ENCODE measurements at regions not wholly inside any gene's neighbourhood (a gene's known extent, or its start where the extent isn't known, plus 50 kb on each side); places are given as distances from the start of the nearest gene placed in this dataset.

DNA sequence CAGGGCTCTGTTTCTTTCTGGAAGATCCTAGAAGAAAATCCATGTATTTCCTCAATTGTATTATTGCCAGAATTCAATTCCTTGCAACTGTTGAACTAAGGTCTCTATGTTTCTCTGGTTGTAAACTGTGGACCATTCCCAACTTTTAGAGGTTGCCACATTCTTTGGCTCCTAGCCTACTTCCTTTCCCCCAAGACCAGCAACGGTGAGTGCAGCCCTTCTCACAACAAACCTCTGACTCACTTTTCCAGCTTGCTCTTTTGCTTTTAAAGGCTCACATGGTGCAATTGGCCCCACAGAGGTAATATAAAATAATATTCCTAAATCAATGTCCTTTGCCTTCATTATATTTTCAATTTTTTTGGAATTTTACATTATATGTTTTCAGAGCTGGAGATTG, 371.3 kb downstream of the SLITRK5 start:
- DNase-seq: no peak
- TF ChIP-seq GATA1 (IDR thresholded peaks at IDR 0.05; ENCODE audit: low read depth, low read length) (no peak), POLR2A (IDR thresholded peaks at IDR 0.05; ENCODE audit: low read length) (no peak)

DNA sequence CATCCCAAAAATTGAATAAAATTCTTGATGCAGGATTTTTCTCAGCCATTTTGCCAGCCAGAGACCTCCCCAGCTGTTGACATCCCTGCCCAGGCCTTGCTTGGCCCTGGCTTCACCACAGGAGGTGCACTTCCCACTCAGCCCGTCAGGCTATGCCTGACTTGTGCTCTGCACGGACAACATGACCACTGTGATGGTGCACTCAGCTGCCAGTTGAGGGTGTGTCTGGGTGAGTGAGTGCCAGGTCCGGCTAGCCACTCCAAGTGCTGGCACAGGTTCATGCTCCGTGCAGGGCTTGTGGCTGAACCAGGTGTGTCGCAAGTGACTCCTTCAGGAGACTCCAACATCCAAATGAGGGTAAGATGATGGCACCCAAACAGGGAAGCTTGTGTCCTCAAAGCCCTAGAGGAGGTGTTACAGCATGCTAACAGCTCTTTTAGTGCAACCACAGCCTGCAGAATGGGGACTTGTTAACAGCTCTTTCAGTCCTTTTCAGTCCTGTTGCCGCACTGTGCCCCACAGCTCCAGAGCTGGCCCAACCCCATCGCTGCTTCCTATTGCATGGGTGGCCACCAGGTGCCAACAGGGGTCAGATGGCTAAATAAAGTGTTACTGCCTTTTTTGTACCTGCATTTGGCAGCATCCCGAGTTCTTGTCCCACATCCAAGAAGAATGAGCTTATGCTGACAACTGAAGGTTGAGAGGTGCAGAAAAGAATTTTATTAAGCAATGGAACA, 380.7 kb downstream of the SLITRK5 start:
- DNase-seq: no peak
- TF ChIP-seq POLR2A (IDR thresholded peaks at IDR 0.05; ENCODE audit: low read length) (no peak), GATA1 (IDR thresholded peaks at IDR 0.05; ENCODE audit: low read depth, low read length) (no peak)

DNA sequence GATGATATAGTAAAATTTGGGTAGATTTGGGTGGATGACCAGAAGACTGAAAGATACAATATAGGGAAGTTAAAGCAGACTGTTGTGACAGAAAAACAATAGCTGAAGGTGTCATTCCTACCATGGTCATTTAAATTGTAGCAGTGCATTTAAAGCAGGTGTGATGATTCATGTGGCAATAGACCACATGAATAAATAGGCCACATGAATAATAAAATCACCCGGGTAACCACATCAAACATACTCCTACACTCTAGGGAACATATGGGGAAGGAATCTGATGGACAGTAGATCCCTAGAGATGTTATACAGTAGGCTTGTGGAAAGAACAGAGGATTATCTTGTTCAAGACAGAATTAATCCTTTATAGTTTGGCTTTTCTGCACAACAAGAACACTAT, 392.6 kb downstream of the SLITRK5 start:
- TF ChIP-seq GATA1 (IDR thresholded peaks at IDR 0.05; ENCODE audit: low read depth, low read length) (no peak), POLR2A (IDR thresholded peaks at IDR 0.05; ENCODE audit: low read length) (no peak)
- no peak for DNase-seq

DNA sequence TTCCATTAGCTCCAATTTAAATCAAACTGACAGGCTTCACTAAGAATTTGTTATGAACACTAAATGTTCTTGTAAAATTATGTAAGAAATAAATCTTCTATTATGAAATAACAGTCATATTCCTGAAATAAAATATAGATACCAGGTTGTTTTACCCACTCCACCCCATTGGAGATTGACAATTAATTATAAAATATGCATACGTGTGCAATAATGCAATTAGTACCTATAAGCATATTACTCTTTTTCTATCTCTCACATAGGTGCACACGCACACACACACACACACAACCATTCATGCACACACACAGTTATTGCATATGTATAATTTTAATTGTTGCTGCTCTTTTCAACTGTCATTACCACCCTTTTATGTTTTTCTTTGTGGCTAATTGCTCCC, 395.7 kb downstream of the SLITRK5 start:
- DNase-seq: no peak
- TF ChIP-seq POLR2A (IDR thresholded peaks at IDR 0.05; ENCODE audit: low read length) (no peak), GATA1 (IDR thresholded peaks at IDR 0.05; ENCODE audit: low read depth, low read length) (no peak)

DNA sequence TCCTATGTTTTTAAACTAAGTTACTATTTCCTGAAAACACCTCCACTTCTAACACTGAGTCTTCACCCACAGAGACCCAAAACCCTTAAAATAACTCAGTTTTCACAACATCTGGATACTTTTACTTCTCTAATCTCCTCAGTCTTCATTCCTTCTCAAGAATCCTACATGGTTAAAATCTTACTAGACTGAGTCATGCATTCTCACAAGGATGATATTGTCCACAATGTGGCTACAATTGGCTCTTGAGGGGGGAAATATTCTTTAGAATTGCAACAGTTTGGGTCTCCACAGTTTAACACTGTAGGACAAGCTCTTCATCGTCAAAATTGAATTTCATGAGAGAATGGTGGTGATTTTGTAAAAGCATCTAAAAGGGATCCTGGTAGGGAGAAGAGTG, 397.1 kb downstream of the SLITRK5 start:
- TF ChIP-seq GATA1 (IDR thresholded peaks at IDR 0.05; ENCODE audit: low read depth, low read length) (no peak), POLR2A (IDR thresholded peaks at IDR 0.05; ENCODE audit: low read length) (no peak)
- no peak for DNase-seq

- peak; percentile 4 to 16 for DNase-seq
- TF ChIP-seq GATA1 (IDR thresholded peaks at IDR 0.05; ENCODE audit: low read depth, low read length) (no peak), POLR2A (IDR thresholded peaks at IDR 0.05; ENCODE audit: low read length) (no peak)
Observed at GRCh38 chr13:88068975-88069374, 397.8 kb downstream of the SLITRK5 start.

DNA sequence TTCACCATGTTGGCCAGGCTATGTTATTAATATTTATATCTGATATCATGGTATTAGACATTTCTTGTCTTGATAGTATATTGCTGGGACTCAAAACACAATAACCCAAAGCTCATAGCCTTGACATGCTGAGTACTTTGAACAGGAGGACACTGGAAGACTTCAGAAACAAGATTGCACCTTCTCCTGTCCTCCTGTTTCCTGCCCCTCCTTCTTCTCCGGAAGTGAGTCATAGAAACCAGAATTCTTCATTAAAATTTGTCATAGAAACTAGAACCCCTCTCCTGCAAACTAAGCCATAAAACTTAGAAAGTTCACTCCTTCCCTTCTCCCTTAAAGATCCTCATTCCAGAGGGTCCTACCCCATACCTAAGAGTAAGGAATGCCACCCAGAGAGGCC, 400.2 kb downstream of the SLITRK5 start:
- TF ChIP-seq POLR2A (IDR thresholded peaks at IDR 0.05; ENCODE audit: low read length) (no peak), GATA1 (IDR thresholded peaks at IDR 0.05; ENCODE audit: low read depth, low read length) (no peak)
- DNase-seq: no peak

- no peak for DNase-seq
- TF ChIP-seq GATA1 (IDR thresholded peaks at IDR 0.05; ENCODE audit: low read depth, low read length) (no peak), POLR2A (IDR thresholded peaks at IDR 0.05; ENCODE audit: low read length) (no peak)
Observed at GRCh38 chr13:88074794-88075510, 403.8 kb downstream of the SLITRK5 start.

GRCh38 chr13:88085036-88085435, 413.9 kb downstream of the SLITRK5 start:
- no peak for DNase-seq
- TF ChIP-seq POLR2A (IDR thresholded peaks at IDR 0.05; ENCODE audit: low read length) (no peak), GATA1 (IDR thresholded peaks at IDR 0.05; ENCODE audit: low read depth, low read length) (no peak)

DNA sequence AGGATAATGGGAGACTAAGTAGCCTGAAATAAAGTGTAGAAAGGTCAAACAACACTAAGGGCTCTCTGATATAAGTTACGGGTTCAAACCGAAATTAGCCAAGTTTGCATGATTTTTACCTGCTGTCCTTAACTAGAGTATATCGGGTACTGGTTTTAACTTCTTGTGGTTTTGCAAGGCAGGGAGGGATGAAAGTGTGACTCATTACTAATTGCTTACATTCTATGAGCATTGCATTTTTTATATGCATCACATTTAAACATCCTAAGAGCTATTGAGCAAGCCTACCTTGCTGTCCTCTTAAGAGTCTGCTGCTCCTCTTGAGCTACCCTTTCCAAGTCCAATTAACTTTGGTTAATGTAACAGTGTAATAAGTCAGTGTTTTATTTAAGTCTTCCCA, 415.4 kb downstream of the SLITRK5 start:
- TF ChIP-seq GATA1 (IDR thresholded peaks at IDR 0.05; ENCODE audit: low read depth, low read length): no peak
- no peak for TF ChIP-seq POLR2A (IDR thresholded peaks at IDR 0.05; ENCODE audit: low read length)
- no peak for DNase-seq

- no peak for DNase-seq
- no peak for TF ChIP-seq GATA1 (IDR thresholded peaks at IDR 0.05; ENCODE audit: low read depth, low read length)
- no peak for TF ChIP-seq POLR2A (IDR thresholded peaks at IDR 0.05; ENCODE audit: low read length)
Observed at GRCh38 chr13:88097541-88097940, 426.4 kb downstream of the SLITRK5 start.

GRCh38 chr13:88103824-88104223, 432.7 kb downstream of the SLITRK5 start:
- no peak for TF ChIP-seq POLR2A (IDR thresholded peaks at IDR 0.05; ENCODE audit: low read length)
- no peak for TF ChIP-seq GATA1 (IDR thresholded peaks at IDR 0.05; ENCODE audit: low read depth, low read length)
- no peak for DNase-seq

- TF ChIP-seq POLR2A (IDR thresholded peaks at IDR 0.05; ENCODE audit: low read length): no peak
- TF ChIP-seq GATA1 (IDR thresholded peaks at IDR 0.05; ENCODE audit: low read depth, low read length): no peak
- DNase-seq: no peak
Observed at GRCh38 chr13:88104576-88104975, 433.4 kb downstream of the SLITRK5 start.

DNA sequence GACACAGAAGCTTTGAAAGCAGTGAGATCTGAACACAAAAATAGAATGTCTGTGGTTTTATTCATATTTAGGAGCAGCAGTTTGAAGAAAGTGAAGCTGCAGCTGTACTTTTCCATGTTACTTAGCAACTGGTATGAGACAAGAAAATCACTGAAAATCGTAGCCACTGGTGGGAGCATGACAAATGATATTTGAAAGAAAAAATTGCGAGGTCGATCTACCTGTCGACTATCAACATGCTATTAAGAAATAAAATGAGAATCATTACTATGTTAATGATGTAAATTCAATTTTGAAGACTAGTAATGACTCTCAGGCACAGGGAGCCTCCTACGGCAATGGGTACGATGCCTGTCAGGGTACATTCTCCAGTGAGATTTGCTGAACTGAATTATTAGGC, 436.4 kb downstream of the SLITRK5 start:
- no peak for DNase-seq
- TF ChIP-seq POLR2A (IDR thresholded peaks at IDR 0.05; ENCODE audit: low read length): no peak
- TF ChIP-seq GATA1 (IDR thresholded peaks at IDR 0.05; ENCODE audit: low read depth, low read length): no peak

DNA sequence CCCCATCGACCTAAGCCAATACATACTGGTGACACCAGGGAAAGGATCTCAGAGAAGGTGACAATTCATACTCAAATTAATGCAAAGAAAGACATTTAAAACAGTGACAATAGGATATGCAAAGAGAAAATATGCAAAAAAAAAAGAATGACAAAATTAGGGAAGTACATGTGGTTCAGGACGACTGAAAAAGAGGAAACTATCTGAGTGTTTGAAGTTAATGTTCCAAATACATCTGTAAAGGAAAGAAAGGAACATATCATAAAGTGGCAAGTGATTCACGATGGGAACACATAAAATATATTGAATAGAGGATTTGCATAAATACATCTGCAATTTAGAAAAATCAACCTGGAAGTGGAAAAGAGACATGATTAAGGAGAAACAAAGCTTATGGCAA, 441.4 kb downstream of the SLITRK5 start:
- TF ChIP-seq GATA1 (IDR thresholded peaks at IDR 0.05; ENCODE audit: low read depth, low read length) (no peak), POLR2A (IDR thresholded peaks at IDR 0.05; ENCODE audit: low read length) (no peak)
- no peak for DNase-seq

Data from erythroblast (primary cell).